ENCODE measurements at regions not wholly inside any gene's neighbourhood (a gene's known extent, or its start where the extent isn't known, plus 50 kb on each side); places are given as distances from the start of the nearest gene placed in this dataset.
"Not testable (repeated sequence)": the region's sequence is repeated elsewhere in the genome, so short reads cannot be mapped to it uniquely, and the experiment has no call there.

GRCh38 chr1:761791-762190 is 75.3 kb upstream of the OR4F16 start:
- not testable (repeated sequence) for DNase-seq

- not testable (repeated sequence) for DNase-seq
Observed at GRCh38 chr1:771449-771848, 85.0 kb upstream of the OR4F16 start.

- DNase-seq, result not testable (repeated sequence)
Observed at GRCh38 chr1:777480-778180, 91.2 kb upstream of the OR4F16 start.

- peak; percentile 100 for DNase-seq
Observed at GRCh38 chr1:778451-779278, 92.2 kb upstream of the OR4F16 start.

- DNase-seq, result not testable (repeated sequence)
Observed at GRCh38 chr1:779621-780020, 93.2 kb upstream of the OR4F16 start.

- no peak for DNase-seq
Observed at GRCh38 chr1:788835-789234, 102.4 kb upstream of the OR4F16 start.

- not testable (repeated sequence) for DNase-seq
Observed at GRCh38 chr1:789606-790005, 103.2 kb upstream of the OR4F16 start.

- DNase-seq, result not testable (repeated sequence)
Observed at GRCh38 chr1:790388-790930, 104.0 kb upstream of the OR4F16 start.

- not testable (repeated sequence) for DNase-seq
Observed at GRCh38 chr1:794310-794709, 107.9 kb upstream of the OR4F16 start.

GRCh38 chr1:794918-795584 is 108.6 kb upstream of the OR4F16 start:
- DNase-seq, result not testable (repeated sequence)

GRCh38 chr1:797649-798048 is 111.2 kb upstream of the OR4F16 start:
- DNase-seq, result not testable (repeated sequence)

GRCh38 chr1:800397-800796 is 113.9 kb upstream of the OR4F16 start:
- not testable (repeated sequence) for DNase-seq

GRCh38 chr1:804378-805115 is 118.1 kb upstream of the OR4F16 start:
- not testable (repeated sequence) for DNase-seq

GRCh38 chr1:805310-805709 is 118.4 kb upstream of the SAMD11 start:
- DNase-seq, result not testable (repeated sequence)

GRCh38 chr1:807066-807465 is 116.7 kb upstream of the SAMD11 start:
- not testable (repeated sequence) for DNase-seq

GRCh38 chr1:807699-808390 is 115.9 kb upstream of the SAMD11 start:
- DNase-seq, result not testable (repeated sequence)

- not testable (repeated sequence) for DNase-seq
Observed at GRCh38 chr1:810949-811348, 112.8 kb upstream of the SAMD11 start.

GRCh38 chr1:812535-813127 is 111.1 kb upstream of the SAMD11 start:
- not testable (repeated sequence) for DNase-seq

GRCh38 chr1:814543-814942 is 109.2 kb upstream of the SAMD11 start:
- DNase-seq, result not testable (repeated sequence)

GRCh38 chr1:815147-815922 is 108.4 kb upstream of the SAMD11 start:
- DNase-seq, result not testable (repeated sequence)
